HEK293T (cell line): ENCODE measurements at regions not wholly inside any gene's neighbourhood (a gene's known extent, or its start where the extent isn't known, plus 50 kb on each side); places are given as distances from the start of the nearest gene placed in this dataset.
A peak's percentile ranks its signal among the peaks of the same experiment; 100 is the strongest.

Experiments used
- CTCF ChIA-PET: fragments of 350-600 bp; formaldehyde crosslinking; extraction: SDS; loops from one replicate; lab custom pipeline; 2021; ENCODE audit warnings: antibody characterized with exemption, inconsistent platforms; lab: Yijun Ruan, JAX
- POLR2A ChIA-PET: fragments of 350-600 bp; formaldehyde crosslinking; extraction: SDS; loops from one replicate; lab custom pipeline; 2020; ENCODE audit warnings: antibody characterized with exemption, inconsistent platforms; lab: Yijun Ruan, JAX
- DNase-seq: peaks from one replicate; pipeline ENCODE4 v3.0.0; 2012; ENCODE audit warnings: mixed read lengths; ENCODE audit errors: extremely low spot score
- ARNT ChIP-seq: fragments of 450-650 bp; IDR thresholded peaks from 2 replicates; pipeline ENCODE4 v1.6.1; 2017; ENCODE audit warnings: mild to moderate bottlenecking
- BHLHE40 ChIP-seq: fragments of 450-650 bp; IDR thresholded peaks from 2 replicates; pipeline ENCODE4 v1.6.1; 2016; ENCODE audit warnings: mild to moderate bottlenecking, moderate library complexity, borderline replicate concordance
- CTBP1 ChIP-seq: fragments of 450-650 bp; IDR thresholded peaks from 2 replicates; pipeline ENCODE4 v1.6.1; 2016; ENCODE audit warnings: borderline replicate concordance
- ELF4 ChIP-seq: fragments of 450-650 bp; IDR thresholded peaks from 2 replicates; pipeline ENCODE4 v1.6.1; 2017; ENCODE audit warnings: antibody characterized with exemption
- FOXA1 ChIP-seq: fragments of 450-650 bp; IDR thresholded peaks from 2 replicates; pipeline ENCODE4 v1.6.1; 2016; ENCODE audit warnings: mild to moderate bottlenecking
- FOXK2 ChIP-seq: fragments of 450-650 bp; IDR thresholded peaks from 2 replicates; pipeline ENCODE4 v1.6.1; 2016; ENCODE audit warnings: mild to moderate bottlenecking
- FOXM1 ChIP-seq: fragments of 450-650 bp; IDR thresholded peaks from 2 replicates; pipeline ENCODE4 v1.6.1; 2017; ENCODE audit warnings: mild to moderate bottlenecking, borderline replicate concordance
- HDGF ChIP-seq: fragments of 450-650 bp; IDR thresholded peaks from 2 replicates; pipeline ENCODE4 v1.6.1; 2017; ENCODE audit warnings: antibody characterized with exemption, borderline replicate concordance
- L3MBTL2 ChIP-seq: fragments of 450-650 bp; conservative IDR thresholded peaks from 2 replicates; pipeline ENCODE4 v1.6.1; 2016; ENCODE audit warnings: mild to moderate bottlenecking
- LEF1 ChIP-seq: fragments of 450-650 bp; IDR thresholded peaks from 2 replicates; pipeline ENCODE4 v1.6.1; 2017; ENCODE audit warnings: mild to moderate bottlenecking, borderline replicate concordance
- NFRKB ChIP-seq: fragments of 450-650 bp; IDR thresholded peaks from 2 replicates; pipeline ENCODE4 v1.6.1; 2016; ENCODE audit warnings: mild to moderate bottlenecking, moderate library complexity
- PKNOX1 ChIP-seq: fragments of 450-650 bp; IDR thresholded peaks from 2 replicates; pipeline ENCODE4 v1.6.1; 2016
- SP1 ChIP-seq: fragments of 450-650 bp; IDR thresholded peaks from 2 replicates; pipeline ENCODE4 v1.6.1; 2017
- SUZ12 ChIP-seq: fragments of 450-650 bp; IDR thresholded peaks from 2 replicates; pipeline ENCODE4 v1.6.1; 2016; ENCODE audit warnings: mild to moderate bottlenecking
- TARDBP ChIP-seq: fragments of 450-650 bp; IDR thresholded peaks from 2 replicates; pipeline ENCODE4 v1.6.1; 2016
- ZNF384 ChIP-seq: fragments of 450-650 bp; IDR thresholded peaks from 2 replicates; pipeline ENCODE4 v1.6.1; 2016

- CTCF ChIA-PET, result no interaction called here
- POLR2A ChIA-PET, result no interaction called here
- TF ChIP-seq FOXA1 (no peak), CTBP1 (no peak), FOXM1 (no peak), PKNOX1 (no peak), ELF4 (no peak), ZNF384 (no peak), BHLHE40 (no peak), NFRKB (no peak), SP1 (no peak), HDGF (no peak), LEF1 (no peak), FOXK2 (no peak), ARNT (no peak), TARDBP (no peak)
Measured at GRCh38 chr13:77991003-77991402, 72.4 kb upstream of the EDNRB start.

GRCh38 chr13:77989281-77989680, 70.7 kb upstream of the EDNRB start:
- ChIA-PET CTCF (no interaction called here), POLR2A (no interaction called here)
- TF ChIP-seq L3MBTL2, result no peak
- TF ChIP-seq ARNT, result no peak
- no peak for TF ChIP-seq TARDBP
- TF ChIP-seq LEF1, result no peak
- no peak for TF ChIP-seq NFRKB
- no peak for DNase-seq

More at GRCh38 chr13:77991003-77991402, 72.4 kb upstream of the EDNRB start:
- no peak for DNase-seq

GRCh38 chr13:77988355-77988754, 69.7 kb upstream of the EDNRB start:
- TF ChIP-seq HDGF, result no peak
- no peak for TF ChIP-seq SP1
- no peak for TF ChIP-seq SUZ12
- TF ChIP-seq FOXK2, result no peak
- no peak for TF ChIP-seq ZNF384
- no peak for TF ChIP-seq CTBP1
- no peak for TF ChIP-seq BHLHE40
- no peak for TF ChIP-seq PKNOX1
- ChIA-PET CTCF (no interaction called here), POLR2A (no interaction called here)
- DNase-seq, result no peak

GRCh38 chr13:77986713-77987112, 68.1 kb upstream of the EDNRB start:
- no peak for DNase-seq
- ChIA-PET CTCF (no interaction called here), POLR2A (no interaction called here)
- TF ChIP-seq SP1 (no peak), CTBP1 (no peak), SUZ12 (no peak), FOXA1 (no peak), L3MBTL2 (no peak), ELF4 (no peak), ARNT (no peak), BHLHE40 (no peak), ZNF384 (no peak), FOXM1 (no peak), LEF1 (no peak), TARDBP (no peak), PKNOX1 (no peak)

- TF ChIP-seq PKNOX1, result peak; percentile 47
- no peak for TF ChIP-seq HDGF
- DNase-seq, result no peak
- POLR2A ChIA-PET, result no interaction called here
- CTCF ChIA-PET, result no interaction called here
Measured at GRCh38 chr13:77985866-77986636, 67.4 kb upstream of the EDNRB start.

- ChIA-PET POLR2A (no interaction called here), CTCF (no interaction called here)
- TF ChIP-seq PKNOX1 (no peak), ZNF384 (no peak), LEF1 (no peak), FOXK2 (no peak), L3MBTL2 (no peak)
- DNase-seq, result no peak
Measured at GRCh38 chr13:77981281-77981881, 62.8 kb upstream of the EDNRB start.
